AG08396 (cell line): ENCODE measurements at regions not wholly inside any gene's neighbourhood (a gene's known extent, or its start where the extent isn't known, plus 50 kb on each side); places are given as distances from the start of the nearest gene placed in this dataset.
A peak's percentile ranks its signal among the peaks of the same experiment; 100 is the strongest.

ENCODE experiments used
- DNase-seq: peaks from one replicate; pipeline ENCODE4 v3.0.0; 2012; ENCODE audit warnings: low spot score, mixed read lengths

- DNase-seq, result no peak
These were observed 537.5 kb upstream of the WWC1 start for GRCh38 chr5:167753725-167754490.

GRCh38 chr5:167754501-167755021, 536.9 kb upstream of the WWC1 start:
- no peak for DNase-seq

GRCh38 chr5:167755420-167755819, 536.0 kb upstream of the WWC1 start:
- no peak for DNase-seq

GRCh38 chr5:167759057-167759821, 532.2 kb upstream of the WWC1 start:
- no peak for DNase-seq

- DNase-seq, result no peak
These were observed 527.7 kb upstream of the WWC1 start for GRCh38 chr5:167763772-167764171.

- DNase-seq, result no peak
These were observed 526.7 kb upstream of the WWC1 start for GRCh38 chr5:167764641-167765289.

GRCh38 chr5:167765352-167765751, 526.1 kb upstream of the WWC1 start:
- DNase-seq, result no peak

- no peak for DNase-seq
These were observed 524.5 kb upstream of the WWC1 start for GRCh38 chr5:167766957-167767356.

GRCh38 chr5:167767795-167768194, 523.6 kb upstream of the WWC1 start:
- no peak for DNase-seq

GRCh38 chr5:167769846-167770413, 521.5 kb upstream of the WWC1 start:
- no peak for DNase-seq

- peak; percentile 22 for DNase-seq
These were observed 521.0 kb upstream of the WWC1 start for GRCh38 chr5:167770461-167770860.

- DNase-seq, result no peak
These were observed 519.9 kb upstream of the WWC1 start for GRCh38 chr5:167771571-167771970.

- DNase-seq, result no peak
These were observed 517.7 kb upstream of the WWC1 start for GRCh38 chr5:167773668-167774301.

GRCh38 chr5:167777746-167778145, 513.7 kb upstream of the WWC1 start:
- DNase-seq, result no peak

- no peak for DNase-seq
These were observed 513.2 kb upstream of the WWC1 start for GRCh38 chr5:167778228-167778627.

- DNase-seq, result no peak
These were observed 511.8 kb upstream of the WWC1 start for GRCh38 chr5:167779644-167780043.

- no peak for DNase-seq
These were observed 511.3 kb upstream of the WWC1 start for GRCh38 chr5:167780177-167780576.

- DNase-seq, result no peak
These were observed 508.2 kb upstream of the WWC1 start for GRCh38 chr5:167783145-167783817.

- no peak for DNase-seq
These were observed 506.3 kb upstream of the WWC1 start for GRCh38 chr5:167785106-167785505.

- no peak for DNase-seq
These were observed 505.5 kb upstream of the WWC1 start for GRCh38 chr5:167785901-167786300.

GRCh38 chr5:167786871-167787578, 504.4 kb upstream of the WWC1 start:
- DNase-seq, result no peak
